ENCODE measurements at regions not wholly inside any gene's neighbourhood (a gene's known extent, or its start where the extent isn't known, plus 50 kb on each side); places are given as distances from the start of the nearest gene placed in this dataset.

DNA sequence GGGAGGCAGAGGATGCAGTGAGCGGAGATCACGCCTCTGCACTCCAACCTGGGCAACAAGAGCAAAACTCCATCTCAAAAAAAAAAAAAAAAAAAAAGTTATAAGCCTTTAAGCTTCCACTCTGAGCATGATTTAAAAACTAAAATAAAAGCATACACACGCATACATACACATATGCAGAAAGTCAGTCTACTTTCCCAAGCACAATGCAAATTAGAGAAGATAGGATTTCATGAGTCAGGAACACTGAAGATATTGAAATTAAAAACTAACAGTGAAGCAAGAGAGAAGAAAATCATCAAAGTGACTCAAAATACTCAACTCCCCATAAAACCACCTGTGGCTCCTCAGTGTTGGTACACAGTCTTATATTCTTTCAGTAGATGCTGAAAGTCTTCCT is 1009.5 kb upstream of the WWC1 start:
- Histone ChIP-seq H3K27me3 (ENCODE audit: low read length) (no peaks in the 10 kb centered on the region), H3K36me3 (ENCODE audit: low read length) (no peaks in the 10 kb centered on the region), H4K20me1 (ENCODE audit: low read depth, low read length) (no peaks in the 10 kb centered on the region), H3K9me3 (ENCODE audit: insufficient read depth, low read length) (no peaks in the 10 kb centered on the region), H3K79me2 (ENCODE audit: insufficient read depth, low read length) (no peaks in the 10 kb centered on the region), H3K4me2 (ENCODE audit: low read depth, low read length, poor library complexity, severe bottlenecking) (no peak overlapping the region), H2AFZ (ENCODE audit: low read depth, low read length, severe bottlenecking) (no peak overlapping the region), H3K9me2 (replicated peaks; ENCODE audit: insufficient read depth, low read length) (no peaks in the 10 kb centered on the region), H3F3A (ENCODE audit: insufficient read depth) (no peaks in the 10 kb centered on the region), H3K4me3 (ENCODE audit: insufficient read depth, low read length, poor library complexity, severe bottlenecking) (no peak overlapping the region), H3K27ac (ENCODE audit: low read depth, low read length) (no peak overlapping the region), H3K9ac (ENCODE audit: low read length) (no peak overlapping the region)
- TF ChIP-seq, protein P1, sequence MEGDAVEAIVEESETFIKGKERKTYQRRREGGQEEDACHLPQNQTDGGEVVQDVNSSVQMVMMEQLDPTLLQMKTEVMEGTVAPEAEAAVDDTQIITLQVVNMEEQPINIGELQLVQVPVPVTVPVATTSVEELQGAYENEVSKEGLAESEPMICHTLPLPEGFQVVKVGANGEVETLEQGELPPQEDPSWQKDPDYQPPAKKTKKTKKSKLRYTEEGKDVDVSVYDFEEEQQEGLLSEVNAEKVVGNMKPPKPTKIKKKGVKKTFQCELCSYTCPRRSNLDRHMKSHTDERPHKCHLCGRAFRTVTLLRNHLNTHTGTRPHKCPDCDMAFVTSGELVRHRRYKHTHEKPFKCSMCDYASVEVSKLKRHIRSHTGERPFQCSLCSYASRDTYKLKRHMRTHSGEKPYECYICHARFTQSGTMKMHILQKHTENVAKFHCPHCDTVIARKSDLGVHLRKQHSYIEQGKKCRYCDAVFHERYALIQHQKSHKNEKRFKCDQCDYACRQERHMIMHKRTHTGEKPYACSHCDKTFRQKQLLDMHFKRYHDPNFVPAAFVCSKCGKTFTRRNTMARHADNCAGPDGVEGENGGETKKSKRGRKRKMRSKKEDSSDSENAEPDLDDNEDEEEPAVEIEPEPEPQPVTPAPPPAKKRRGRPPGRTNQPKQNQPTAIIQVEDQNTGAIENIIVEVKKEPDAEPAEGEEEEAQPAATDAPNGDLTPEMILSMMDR (IDR thresholded peaks at IDR 0.05; ENCODE audit: insufficient read depth, low read length, poor library complexity, severe bottlenecking), result no peak
- TF ChIP-seq EZH2phosphoT487 (conservative IDR thresholded peaks at IDR 0.05; ENCODE audit: low read length), result no peak

DNA sequence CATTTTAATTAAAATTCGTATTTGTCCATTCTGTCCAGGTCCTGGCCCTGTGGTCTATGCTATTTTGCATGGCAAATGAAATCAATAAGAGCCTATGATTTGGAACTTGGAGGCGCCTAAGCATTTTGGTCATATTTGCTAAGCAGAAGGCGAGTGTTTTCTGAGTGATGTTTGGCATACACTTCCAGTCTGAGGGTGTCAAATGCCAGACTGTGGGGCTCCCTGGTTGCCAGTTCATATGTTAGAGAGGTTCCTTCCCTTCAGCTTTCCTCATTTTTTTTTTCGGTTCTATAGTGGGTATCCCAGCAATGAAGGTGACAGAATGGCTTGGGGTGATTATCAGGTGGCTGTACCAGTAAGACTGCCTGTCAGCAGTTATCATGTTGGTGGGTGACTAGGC is 1007.8 kb upstream of the WWC1 start:
- H3F3A ChIP-seq (ENCODE audit: insufficient read depth), result no peaks in the 10 kb centered on the region
- H3K27me3 ChIP-seq (ENCODE audit: low read length), result no peaks in the 10 kb centered on the region
- no peak overlapping the region for H2AFZ ChIP-seq (ENCODE audit: low read depth, low read length, severe bottlenecking)
- TF ChIP-seq EZH2phosphoT487 (conservative IDR thresholded peaks at IDR 0.05; ENCODE audit: low read length), result no peak
- TF ChIP-seq, protein P1 (IDR thresholded peaks at IDR 0.05; ENCODE audit: insufficient read depth, low read length, poor library complexity, severe bottlenecking), result no peak
- no peaks in the 10 kb centered on the region for H3K9me3 ChIP-seq (ENCODE audit: insufficient read depth, low read length)
- no peaks in the 10 kb centered on the region for H3K79me2 ChIP-seq (ENCODE audit: insufficient read depth, low read length)
- H3K27ac ChIP-seq (ENCODE audit: low read depth, low read length), result no peak overlapping the region
- H4K20me1 ChIP-seq (ENCODE audit: low read depth, low read length), result no peaks in the 10 kb centered on the region
- no peaks in the 10 kb centered on the region for H3K36me3 ChIP-seq (ENCODE audit: low read length)
- no peak overlapping the region for H3K4me3 ChIP-seq (ENCODE audit: insufficient read depth, low read length, poor library complexity, severe bottlenecking)
- no peak overlapping the region for H3K9ac ChIP-seq (ENCODE audit: low read length)
- no peaks in the 10 kb centered on the region for H3K9me2 ChIP-seq (replicated peaks; ENCODE audit: insufficient read depth, low read length)
- no peak overlapping the region for H3K4me2 ChIP-seq (ENCODE audit: low read depth, low read length, poor library complexity, severe bottlenecking)

DNA sequence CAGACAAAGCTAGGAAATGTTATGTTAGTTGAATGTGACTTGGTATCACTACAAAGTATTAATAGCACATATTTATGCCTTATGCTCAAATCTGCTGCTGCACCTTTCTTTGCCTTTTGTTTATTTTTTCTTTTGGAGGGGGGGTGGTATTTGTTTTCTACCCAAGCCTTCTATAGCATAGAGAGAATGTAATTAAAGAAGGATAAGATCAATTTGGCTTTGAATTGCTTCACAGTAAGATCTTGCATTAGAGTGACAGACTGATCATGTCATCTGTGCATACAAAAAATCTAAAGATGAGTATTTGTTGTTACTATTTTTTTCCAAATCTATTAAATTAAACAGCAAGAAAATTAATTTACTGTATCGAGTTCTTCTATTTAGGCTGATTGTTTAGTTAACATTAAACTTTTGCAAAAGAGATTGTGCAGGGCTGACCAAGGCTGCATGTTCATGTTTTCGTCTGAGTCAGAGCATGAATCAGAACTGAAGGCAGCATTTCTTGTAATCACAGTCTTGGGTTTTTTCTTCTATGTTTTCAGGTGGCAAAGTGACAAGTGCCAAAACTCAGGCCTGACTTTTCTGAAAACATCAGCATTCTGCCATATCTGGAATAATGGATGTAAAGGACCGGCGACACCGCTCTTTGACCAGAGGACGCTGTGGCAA is 1007.1 kb upstream of the WWC1 start:
- TF ChIP-seq, protein P1 (IDR thresholded peaks at IDR 0.05; ENCODE audit: insufficient read depth, low read length, poor library complexity, severe bottlenecking), result no peak
- TF ChIP-seq EZH2phosphoT487 (conservative IDR thresholded peaks at IDR 0.05; ENCODE audit: low read length), result no peak
- H2AFZ ChIP-seq (ENCODE audit: low read depth, low read length, severe bottlenecking), result no peak overlapping the region
- no peaks in the 10 kb centered on the region for H3K79me2 ChIP-seq (ENCODE audit: insufficient read depth, low read length)
- H3K9me3 ChIP-seq (ENCODE audit: insufficient read depth, low read length), result no peaks in the 10 kb centered on the region
- H3K4me3 ChIP-seq (ENCODE audit: insufficient read depth, low read length, poor library complexity, severe bottlenecking), result no peak overlapping the region
- H3F3A ChIP-seq (ENCODE audit: insufficient read depth), result no peaks in the 10 kb centered on the region
- no peak overlapping the region for H3K9ac ChIP-seq (ENCODE audit: low read length)
- H3K27me3 ChIP-seq (ENCODE audit: low read length), result no peaks in the 10 kb centered on the region
- H3K9me2 ChIP-seq (replicated peaks; ENCODE audit: insufficient read depth, low read length), result no peaks in the 10 kb centered on the region
- H3K4me2 ChIP-seq (ENCODE audit: low read depth, low read length, poor library complexity, severe bottlenecking), result no peak overlapping the region
- no peaks in the 10 kb centered on the region for H3K36me3 ChIP-seq (ENCODE audit: low read length)
- H3K27ac ChIP-seq (ENCODE audit: low read depth, low read length), result no peak overlapping the region
- H4K20me1 ChIP-seq (ENCODE audit: low read depth, low read length), result no peaks in the 10 kb centered on the region

All from SU-DHL-6 (cell line).